Endodermal cell (in vitro differentiated cells): ENCODE measurements at regions not wholly inside any gene's neighbourhood (a gene's known extent, or its start where the extent isn't known, plus 50 kb on each side); places are given as distances from the start of the nearest gene placed in this dataset.

Experiments
- DNase-seq: peaks from one replicate; pipeline ENCODE4 v3.0.0-alpha.2; 2017
- H3K27ac ChIP-seq: 2 replicates; pipeline ENCODE4 v1.5.1; 2013; ENCODE audit warnings: mild to moderate bottlenecking, low read depth, low read length, moderate library complexity
- H3K27me3 ChIP-seq: 2 replicates; pipeline ENCODE4 v1.6.1; 2013; ENCODE audit warnings: mild to moderate bottlenecking, low read length, moderate library complexity; ENCODE audit not compliant: insufficient read depth, control insufficient read depth, poor library complexity, severe bottlenecking
- H3K36me3 ChIP-seq: 2 replicates; pipeline ENCODE4 v1.7.0; 2013; ENCODE audit warnings: mild to moderate bottlenecking, low read length, moderate library complexity; ENCODE audit not compliant: control insufficient read depth, insufficient read depth
- H3K4me1 ChIP-seq: one replicate; pipeline ENCODE4 v1.7.0; 2013; ENCODE audit warnings: low read length; ENCODE audit not compliant: control insufficient read depth, insufficient read depth
- H3K4me3 ChIP-seq: 2 replicates; pipeline ENCODE4 v1.5.1; 2013; ENCODE audit warnings: mild to moderate bottlenecking, low read length, moderate library complexity
- H3K9ac ChIP-seq: 2 replicates; pipeline ENCODE4 v1.6.1; 2013; ENCODE audit warnings: mild to moderate bottlenecking, low read length, moderate library complexity; ENCODE audit not compliant: poor library complexity, severe bottlenecking; ENCODE audit errors: extremely low read depth
- H3K9me3 ChIP-seq: 2 replicates; pipeline ENCODE4 v1.6.1; 2013; ENCODE audit warnings: mild to moderate bottlenecking, low read length, moderate library complexity; ENCODE audit not compliant: control insufficient read depth
- H3K27ac Mint-ChIP-seq: 2 replicates; pipeline ENCODE4 v1.8.0; 2020; ENCODE audit warnings: mixed read lengths
- H3K27me3 Mint-ChIP-seq: 2 replicates; pipeline ENCODE4 v1.8.0; 2021; ENCODE audit warnings: mild to moderate bottlenecking, mixed read lengths; ENCODE audit not compliant: insufficient read depth
- H3K36me3 Mint-ChIP-seq: 2 replicates; pipeline ENCODE4 v1.8.0; 2020; ENCODE audit warnings: low read depth, mixed read lengths
- H3K4me1 Mint-ChIP-seq: 2 replicates; pipeline ENCODE4 v1.8.0; 2020; ENCODE audit warnings: mixed read lengths
- H3K4me3 Mint-ChIP-seq: 2 replicates; pipeline ENCODE4 v1.8.0; 2020; ENCODE audit warnings: mild to moderate bottlenecking, moderate library complexity, mixed read lengths
- H3K9me3 Mint-ChIP-seq: 2 replicates; pipeline ENCODE4 v1.8.0; 2020; ENCODE audit warnings: mild to moderate bottlenecking, mixed read lengths
- CTCF ChIP-seq: fragments of 200-600 bp; sonication (generic); conservative IDR thresholded peaks from 2 replicates; pipeline ENCODE4 v1.5.0; 2021; ENCODE audit warnings: antibody characterized with exemption, mild to moderate bottlenecking
- WGBS, 2 experiments: methylation state at CpG; one replicate each; pipeline versions ENCODE4 v1.1.5 to v1.1.7; 2013; ENCODE audit warnings: missing lambda C conversion rate in 2 of 2, mixed read lengths in 1 of 2; ENCODE audit not compliant: insufficient coverage in 1 of 2, insufficient read length in 1 of 2; 5-methylcytosine and 5-hydroxymethylcytosine counted together

GRCh38 chr2:129794116-129794515, 185.3 kb upstream of the RAB6C start:
- TF ChIP-seq CTCF: peak; percentile 31
- H3K36me3 ChIP-seq: no peaks in the 10 kb centered on the region
- H3K9ac ChIP-seq: no peak overlapping the region
- Mint-ChIP-seq H3K27me3 (peaks cover 2% of the 10 kb centered on the region), H3K4me1 (peaks cover 4% of the 10 kb centered on the region), H3K9me3 (no peaks in the 10 kb centered on the region), H3K27ac (no peak overlapping the region), H3K4me3 (no peak overlapping the region), H3K36me3 (no peaks in the 10 kb centered on the region)
- DNase-seq: no peak
- no peaks in the 10 kb centered on the region for H3K4me1 ChIP-seq
- no peaks in the 10 kb centered on the region for H3K27me3 ChIP-seq
- no peaks in the 10 kb centered on the region for H3K9me3 ChIP-seq
- H3K4me3 ChIP-seq: no peak overlapping the region
- WGBS, 2 experiments: 65 to 73% methylated on average over 3 to 5 of the region's 5 CpGs
- peak overlapping the region; percentile 93 for H3K27ac ChIP-seq

GRCh38 chr2:129794540-129794939, 184.9 kb upstream of the RAB6C start:
- no peaks in the 10 kb centered on the region for H3K4me1 ChIP-seq
- TF ChIP-seq CTCF: no peak
- Mint-ChIP-seq H3K27ac (no peak overlapping the region), H3K4me3 (no peak overlapping the region), H3K9me3 (no peaks in the 10 kb centered on the region), H3K27me3 (peaks cover 2% of the 10 kb centered on the region), H3K4me1 (peaks cover 4% of the 10 kb centered on the region), H3K36me3 (no peaks in the 10 kb centered on the region)
- DNase-seq: peak; percentile 41
- no peaks in the 10 kb centered on the region for H3K27me3 ChIP-seq
- WGBS, 2 experiments: 87 to 92% methylated on average over 11 to 15 of the region's 15 CpGs
- no peaks in the 10 kb centered on the region for H3K9me3 ChIP-seq
- H3K27ac ChIP-seq: peak overlapping the region; percentile 93
- H3K9ac ChIP-seq: no peak overlapping the region
- no peaks in the 10 kb centered on the region for H3K36me3 ChIP-seq
- H3K4me3 ChIP-seq: no peak overlapping the region

- Mint-ChIP-seq H3K27me3 (peaks cover 2% of the 10 kb centered on the region), H3K27ac (no peak overlapping the region), H3K36me3 (no peaks in the 10 kb centered on the region), H3K9me3 (no peaks in the 10 kb centered on the region), H3K4me3 (no peak overlapping the region), H3K4me1 (peaks cover 4% of the 10 kb centered on the region)
- no peak overlapping the region for H3K9ac ChIP-seq
- DNase-seq: peak; percentile 17
- H3K27ac ChIP-seq: no peak overlapping the region
- no peaks in the 10 kb centered on the region for H3K27me3 ChIP-seq
- no peaks in the 10 kb centered on the region for H3K4me1 ChIP-seq
- no peaks in the 10 kb centered on the region for H3K36me3 ChIP-seq
- no peaks in the 10 kb centered on the region for H3K9me3 ChIP-seq
- 83 to 100% methylated on average over 2 to 7 of the region's 7 CpGs for WGBS, 2 experiments
- no peak for TF ChIP-seq CTCF
- H3K4me3 ChIP-seq: no peak overlapping the region
Measured at GRCh38 chr2:129796225-129796624, 183.2 kb upstream of the RAB6C start.
